ENCODE measurements at regions not wholly inside any gene's neighbourhood (a gene's known extent, or its start where the extent isn't known, plus 50 kb on each side); places are given as distances from the start of the nearest gene placed in this dataset.
A peak's percentile ranks its signal among the peaks of the same experiment; 100 is the strongest.
"Not testable (repeated sequence)": the region's sequence is repeated elsewhere in the genome, so short reads cannot be mapped to it uniquely, and the experiment has no call there.

- TF ChIP-seq CTCF (optimal IDR thresholded peaks at IDR 0.05 in 1 of 3, IDR thresholded peaks at IDR 0.05 in 1 of 3, conservative IDR thresholded peaks at IDR 0.05 in 1 of 3; ENCODE audit: extremely low read depth in 1 of 3, insufficient read depth in 2 of 3, low read length in 3 of 3), result peak; percentile 20 to 71 (median 51)
- TF ChIP-seq EZH2 (IDR thresholded peaks at IDR 0.05; ENCODE audit: low read length), result not testable (repeated sequence)
Measured at GRCh38 chr3:75422101-75422945, 241.8 kb upstream of the FRG2C start.

Measured in keratinocyte (primary cell).